ENCODE measurements at regions not wholly inside any gene's neighbourhood (a gene's known extent, or its start where the extent isn't known, plus 50 kb on each side); places are given as distances from the start of the nearest gene placed in this dataset.

DNA sequence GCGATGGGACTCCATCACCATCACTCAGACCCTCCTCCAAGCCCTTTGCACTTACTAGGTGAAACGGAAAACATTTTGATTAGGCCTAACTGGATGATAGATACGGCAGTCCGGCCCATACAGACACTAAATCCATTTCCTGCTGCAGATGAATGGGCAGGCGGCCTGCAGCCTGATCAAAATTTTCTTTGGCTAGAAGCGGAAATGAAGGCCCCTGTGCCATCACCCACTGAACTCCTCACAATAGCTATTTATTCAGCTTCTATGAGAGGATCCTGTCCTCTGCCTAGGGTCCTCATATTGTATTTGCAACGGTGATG lies 200.5 kb downstream of the OMA1 start:
- DNase-seq (no peak), ATAC-seq (no peak)
- Histone ChIP-seq H3K36me3 (no peaks in the 10 kb centered on the region), H3K9me3 (peaks cover 0 to 7% (median 0%) of the 10 kb centered on the region in 12 donors), H3K4me3 (no peak overlapping the region), H3K4me1 (no peaks in the 10 kb centered on the region), H3K27me3 (no peaks in the 10 kb centered on the region), H3K27ac (no peak overlapping the region)
- 61 to 69% (median 63%) methylated on average over 7 of the region's 7 CpGs for WGBS, 4 donors
- intact Hi-C loops (cut with DNase I), result no loop called here
- TF ChIP-seq CTCF (IDR thresholded peaks at IDR 0.05) (no peak), POLR2A (IDR thresholded peaks at IDR 0.05) (no peak)

DNA sequence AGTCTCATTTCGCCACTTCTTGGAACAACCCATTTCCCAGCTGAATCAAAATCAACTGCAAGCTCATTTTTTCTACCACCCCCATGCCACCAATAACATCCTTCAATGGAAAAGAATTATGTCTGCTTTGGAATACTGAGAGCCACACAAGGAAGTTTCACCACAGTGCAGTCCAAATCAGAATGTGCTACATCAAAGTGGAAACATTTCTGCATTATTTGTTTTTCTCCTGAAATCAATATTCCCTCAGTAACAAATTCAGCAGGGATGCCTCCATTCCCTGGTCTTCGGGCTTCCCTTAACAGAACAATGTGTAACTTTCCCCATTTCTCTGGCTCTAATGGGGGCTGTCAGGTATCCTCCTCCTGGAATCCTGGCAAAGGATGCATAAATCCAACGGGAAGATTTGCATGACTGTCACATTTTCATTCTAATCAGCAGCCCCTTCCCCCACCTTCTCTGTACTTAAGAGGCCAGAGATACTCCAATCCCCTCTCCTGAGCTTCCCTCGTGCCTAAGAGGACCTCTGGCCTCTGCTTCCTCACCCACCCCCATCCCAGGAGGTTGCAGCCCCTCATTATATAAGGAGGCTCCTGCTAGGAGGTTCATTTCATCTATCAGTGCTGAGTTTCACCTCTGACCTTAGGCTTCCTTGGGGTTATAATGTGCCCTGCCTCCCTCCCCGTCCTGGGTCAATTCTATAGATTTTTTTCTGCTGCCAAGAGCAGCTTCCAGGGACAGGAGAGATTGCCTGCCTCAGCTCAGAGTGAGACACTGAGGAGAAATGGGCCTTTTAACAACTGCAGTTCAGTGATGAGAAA lies 201.1 kb downstream of the OMA1 start:
- ATAC-seq, result no peak
- H3K36me3 ChIP-seq, result no peaks in the 10 kb centered on the region
- intact Hi-C loops (cut with DNase I), result no loop called here
- H3K4me3 ChIP-seq, result no peak overlapping the region
- H3K27me3 ChIP-seq, result no peaks in the 10 kb centered on the region
- peaks cover 0 to 1% (median 0%) of the 10 kb centered on the region in 12 donors for H3K9me3 ChIP-seq
- TF ChIP-seq POLR2A (IDR thresholded peaks at IDR 0.05) (no peak), CTCF (IDR thresholded peaks at IDR 0.05) (no peak)
- no peak overlapping the region for H3K27ac ChIP-seq
- no peak for DNase-seq
- 67 to 84% (median 74%) methylated on average over 5 of the region's 5 CpGs for WGBS, 4 donors
- no peaks in the 10 kb centered on the region for H3K4me1 ChIP-seq

DNA sequence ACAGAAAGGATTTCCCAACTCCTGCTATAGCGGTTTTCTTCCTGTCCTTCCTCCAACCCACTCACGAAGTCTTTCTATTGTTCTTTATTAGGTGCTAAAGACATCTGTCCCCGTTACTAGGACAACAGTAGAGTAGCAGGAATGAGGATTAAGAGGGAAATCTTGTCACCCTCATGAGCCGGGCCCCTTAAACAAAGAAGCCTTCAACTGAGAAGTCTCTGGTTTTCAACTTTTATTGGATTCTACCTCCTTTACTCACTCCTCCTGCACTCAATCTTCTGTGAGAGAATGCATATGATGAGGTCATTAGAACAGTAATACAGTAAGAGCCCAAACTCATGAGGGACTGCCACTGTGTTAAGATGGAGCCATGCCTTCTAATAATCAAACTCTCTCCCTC lies 206.3 kb downstream of the OMA1 start:
- intact Hi-C loops (cut with DNase I), result no loop called here
- ATAC-seq (no peak), DNase-seq (no peak)
- H3K9me3 ChIP-seq, result no peaks in the 10 kb centered on the region
- WGBS, 4 donors, result 66 to 74% (median 68%) methylated on average over 4 of the region's 4 CpGs
- H3K36me3 ChIP-seq, result no peaks in the 10 kb centered on the region
- TF ChIP-seq CTCF (IDR thresholded peaks at IDR 0.05) (no peak), POLR2A (IDR thresholded peaks at IDR 0.05) (no peak)
- H3K27ac ChIP-seq, result no peak overlapping the region
- no peaks in the 10 kb centered on the region for H3K4me1 ChIP-seq
- H3K27me3 ChIP-seq, result no peaks in the 10 kb centered on the region
- no peak overlapping the region for H3K4me3 ChIP-seq

DNA sequence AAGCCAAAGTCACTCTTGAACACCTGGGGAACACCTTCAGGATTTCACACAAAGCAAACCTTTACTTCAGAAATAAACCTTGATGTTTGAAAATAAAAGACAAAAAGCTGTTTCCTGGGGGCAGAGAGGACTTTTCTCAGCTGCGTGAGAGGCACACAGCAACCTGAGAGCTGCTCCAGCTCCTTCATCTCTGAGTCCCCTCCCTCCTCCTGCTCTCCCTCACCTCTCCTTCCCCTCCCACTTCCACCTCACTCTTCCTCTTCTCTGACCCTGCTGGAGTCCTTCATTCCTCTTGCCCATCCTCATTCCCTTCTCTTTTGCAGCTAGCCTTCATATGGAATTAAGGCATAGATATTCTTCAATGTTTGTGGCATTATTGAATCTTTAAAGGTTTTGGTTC lies 208.4 kb downstream of the OMA1 start:
- intact Hi-C loops (cut with DNase I), result no loop called here
- TF ChIP-seq CTCF (IDR thresholded peaks at IDR 0.05), result no peak
- no peak for TF ChIP-seq POLR2A (IDR thresholded peaks at IDR 0.05)
- Histone ChIP-seq H3K4me1 (no peaks in the 10 kb centered on the region), H3K27ac (no peak overlapping the region), H3K36me3 (no peaks in the 10 kb centered on the region), H3K9me3 (no peaks in the 10 kb centered on the region), H3K27me3 (no peaks in the 10 kb centered on the region), H3K4me3 (no peak overlapping the region)
- WGBS, 4 donors, result 48 to 83% (median 76%) methylated on average over 1 of the region's 1 CpG
- ATAC-seq (no peak), DNase-seq (no peak)
